ENCODE measurements at regions not wholly inside any gene's neighbourhood (a gene's known extent, or its start where the extent isn't known, plus 50 kb on each side); places are given as distances from the start of the nearest gene placed in this dataset.
"Not testable (repeated sequence)": the region's sequence is repeated elsewhere in the genome, so short reads cannot be mapped to it uniquely, and the experiment has no call there.

- Histone ChIP-seq H3K27me3 (ENCODE audit: control insufficient read depth, insufficient read depth, low read length) (no peaks in the 10 kb centered on the region), H3K4me3 (ENCODE audit: low read depth, low read length) (no peak overlapping the region), H3K36me3 (ENCODE audit: control insufficient read depth, insufficient read depth, low read length) (no peaks in the 10 kb centered on the region)
- DNase-seq (ENCODE audit: low read depth): no peak
- no peak for TF ChIP-seq CTCF (IDR thresholded peaks at IDR 0.05; ENCODE audit: insufficient read depth, low read length, poor library complexity, severe bottlenecking)
Measured at GRCh38 chr14:101088395-101088667, 184.8 kb upstream of the RTL1 start.

- no peak for TF ChIP-seq CTCF (IDR thresholded peaks at IDR 0.05; ENCODE audit: insufficient read depth, low read length, poor library complexity, severe bottlenecking)
- Histone ChIP-seq H3K4me3 (ENCODE audit: low read depth, low read length) (no peak overlapping the region), H3K36me3 (ENCODE audit: control insufficient read depth, insufficient read depth, low read length) (no peaks in the 10 kb centered on the region), H3K27me3 (ENCODE audit: control insufficient read depth, insufficient read depth, low read length) (no peaks in the 10 kb centered on the region)
- DNase-seq (ENCODE audit: low read depth): no peak
Measured at GRCh38 chr14:101088714-101089113, 185.2 kb upstream of the RTL1 start.

- not testable (repeated sequence) for DNase-seq (ENCODE audit: low read depth); H3K27me3 ChIP-seq (ENCODE audit: control insufficient read depth, insufficient read depth, low read length); H3K36me3 ChIP-seq (ENCODE audit: control insufficient read depth, insufficient read depth, low read length); H3K4me3 ChIP-seq (ENCODE audit: low read depth, low read length)
Measured at GRCh38 chr14:101090478-101090877, 187.0 kb upstream of the RTL1 start.

- H3K4me3 ChIP-seq (ENCODE audit: low read depth, low read length): no peak overlapping the region
- no peak for TF ChIP-seq CTCF (IDR thresholded peaks at IDR 0.05; ENCODE audit: insufficient read depth, low read length, poor library complexity, severe bottlenecking)
Measured at GRCh38 chr14:101090976-101091375, 187.5 kb upstream of the RTL1 start.

GRCh38 chr14:101094916-101095315, 191.4 kb upstream of the RTL1 start:
- not testable (repeated sequence) for H3K36me3 ChIP-seq (ENCODE audit: control insufficient read depth, insufficient read depth, low read length); H3K4me3 ChIP-seq (ENCODE audit: low read depth, low read length); H3K27me3 ChIP-seq (ENCODE audit: control insufficient read depth, insufficient read depth, low read length); DNase-seq (ENCODE audit: low read depth)

More at GRCh38 chr14:101090976-101091375, 187.5 kb upstream of the RTL1 start:
- Histone ChIP-seq H3K36me3 (ENCODE audit: control insufficient read depth, insufficient read depth, low read length) (no peaks in the 10 kb centered on the region), H3K27me3 (ENCODE audit: control insufficient read depth, insufficient read depth, low read length) (no peaks in the 10 kb centered on the region)
- DNase-seq (ENCODE audit: low read depth): no peak

- H3K4me3 ChIP-seq (ENCODE audit: low read depth, low read length): no peak overlapping the region
- no peak for TF ChIP-seq CTCF (IDR thresholded peaks at IDR 0.05; ENCODE audit: insufficient read depth, low read length, poor library complexity, severe bottlenecking)
- no peaks in the 10 kb centered on the region for H3K36me3 ChIP-seq (ENCODE audit: control insufficient read depth, insufficient read depth, low read length)
- H3K27me3 ChIP-seq (ENCODE audit: control insufficient read depth, insufficient read depth, low read length): no peaks in the 10 kb centered on the region
- no peak for DNase-seq (ENCODE audit: low read depth)
Measured at GRCh38 chr14:101096551-101096950, 193.0 kb upstream of the RTL1 start.

GRCh38 chr14:101097109-101097793, 193.7 kb upstream of the RTL1 start:
- no peak for DNase-seq (ENCODE audit: low read depth)
- no peak for TF ChIP-seq CTCF (IDR thresholded peaks at IDR 0.05; ENCODE audit: insufficient read depth, low read length, poor library complexity, severe bottlenecking)
- Histone ChIP-seq H3K27me3 (ENCODE audit: control insufficient read depth, insufficient read depth, low read length) (no peaks in the 10 kb centered on the region), H3K4me3 (ENCODE audit: low read depth, low read length) (no peak overlapping the region), H3K36me3 (ENCODE audit: control insufficient read depth, insufficient read depth, low read length) (no peaks in the 10 kb centered on the region)

All from kidney epithelial cell (primary cell).